IMR-90 (cell line): ENCODE measurements at regions not wholly inside any gene's neighbourhood (a gene's known extent, or its start where the extent isn't known, plus 50 kb on each side); places are given as distances from the start of the nearest gene placed in this dataset.

Experiments
- ATAC-seq: fragments of 200-7000 bp; cut with Tn5 transposase; 2 replicates; pipeline ENCODE4 v1.9.1; 2020; ENCODE audit warnings: low read depth, mild to moderate bottlenecking, moderate library complexity
- BruUV-seq: library from RNA; stranded (reverse); fragments of 400-500 nt; replicated peaks from 2 replicates; lab custom pipeline; 2021; lab: Mats Ljungman, UMichigan
- CTCF ChIA-PET: fragments of 300-600 bp; formaldehyde crosslinking; extraction: SDS; loops from one replicate; lab custom pipeline; 2021; ENCODE audit warnings: antibody characterized with exemption; lab: Yijun Ruan, JAX
- POLR2A ChIA-PET: fragments of 300-600 bp; sonication (Branson Sonifier 250); formaldehyde crosslinking; loops from one replicate; lab custom pipeline; 2022; ENCODE audit warnings: antibody characterized with exemption; ENCODE audit not compliant: unreplicated experiment; lab: Charles Lee
- DNase-seq: peaks from one replicate; pipeline ENCODE4 v3.0.0; 2013
- H2AFZ ChIP-seq: replicated peaks from 2 replicates; pipeline ENCODE3; 2013; ENCODE audit warnings: low read length, mild to moderate bottlenecking; ENCODE audit not compliant: poor library complexity
- H2AK5ac ChIP-seq: 2 replicates; pipeline ENCODE4 v1.6.1; 2013; ENCODE audit warnings: low read depth, low read length, inconsistent platforms
- H2AK9ac ChIP-seq: replicated peaks from 2 replicates; pipeline ENCODE3; 2013; ENCODE audit warnings: mild to moderate bottlenecking, low read depth, low read length, moderate library complexity; ENCODE audit not compliant: poor library complexity
- H2BK120ac ChIP-seq: 2 replicates; pipeline ENCODE4 v1.6.1; 2013; ENCODE audit warnings: low read depth, low read length, inconsistent platforms
- H2BK15ac ChIP-seq: 3 replicates; pipeline ENCODE4 v1.6.1; 2013; ENCODE audit warnings: low read depth, low read length, inconsistent platforms
- H2BK20ac ChIP-seq: 2 replicates; pipeline ENCODE4 v1.6.1; 2013; ENCODE audit warnings: low read depth, mild to moderate bottlenecking, inconsistent platforms, low read length, moderate library complexity
- H2BK5ac ChIP-seq: 2 replicates; pipeline ENCODE4 v1.6.1; 2013; ENCODE audit warnings: mild to moderate bottlenecking, low read depth, low read length, inconsistent platforms; ENCODE audit not compliant: poor library complexity, severe bottlenecking
- H3K14ac ChIP-seq: replicated peaks from 2 replicates; pipeline ENCODE4 v1.6.1; 2013; ENCODE audit warnings: low read depth, low read length, inconsistent platforms
- H3K18ac ChIP-seq: 2 replicates; pipeline ENCODE4 v1.6.1; 2013; ENCODE audit warnings: low read depth, low read length, control low read depth
- H3K23ac ChIP-seq: 2 replicates; pipeline ENCODE4 v1.6.1; 2013; ENCODE audit warnings: low read depth, low read length, inconsistent platforms
- H3K27ac ChIP-seq: 2 replicates; pipeline ENCODE4 v1.5.1; 2013; ENCODE audit warnings: mild to moderate bottlenecking, control low read depth, low read length; ENCODE audit not compliant: insufficient read depth
- H3K27me3 ChIP-seq: 2 replicates; pipeline ENCODE4 v1.6.1; 2013; ENCODE audit warnings: low read length; ENCODE audit not compliant: control insufficient read depth, insufficient read depth
- H3K36me3 ChIP-seq: 2 replicates; pipeline ENCODE4 v1.6.1; 2013; ENCODE audit warnings: low read length, mixed read lengths; ENCODE audit not compliant: control insufficient read depth, insufficient read depth
- H3K4ac ChIP-seq: 2 replicates; pipeline ENCODE4 v1.6.1; 2013; ENCODE audit warnings: low read depth, low read length, inconsistent platforms
- H3K4me1 ChIP-seq: 2 replicates; pipeline ENCODE4 v1.6.1; 2013; ENCODE audit warnings: low read length, mixed read lengths; ENCODE audit not compliant: control insufficient read depth, insufficient read depth
- H3K4me2 ChIP-seq: 2 replicates; pipeline ENCODE4 v1.6.1; 2013; ENCODE audit warnings: low read depth, mild to moderate bottlenecking, control low read depth, low read length, moderate library complexity
- H3K4me3 ChIP-seq: 2 replicates; pipeline ENCODE4 v1.5.1; 2013; ENCODE audit warnings: low read depth, mild to moderate bottlenecking, control low read depth, low read length, moderate library complexity; ENCODE audit not compliant: insufficient read depth
- H3K56ac ChIP-seq: 2 replicates; pipeline ENCODE4 v1.6.1; 2013; ENCODE audit warnings: low read length, inconsistent platforms; ENCODE audit not compliant: insufficient read depth; ENCODE audit errors: extremely low read depth
- H3K79me1 ChIP-seq, 2 experiments: 2 replicates each; pipeline ENCODE4 v1.6.1; 2013; ENCODE audit warnings: low read length in 2 of 2, inconsistent platforms in 1 of 2, low read depth in 1 of 2
- H3K9ac ChIP-seq: 2 replicates; pipeline ENCODE4 v1.6.1; 2013; ENCODE audit warnings: low read depth, low read length, control low read depth
- H3K9me1 ChIP-seq: 2 replicates; pipeline ENCODE4 v1.6.1; 2013; ENCODE audit warnings: low read length, inconsistent platforms; ENCODE audit not compliant: insufficient read depth
- H3K9me3 ChIP-seq: 2 replicates; pipeline ENCODE4 v1.6.1; 2013; ENCODE audit warnings: low read length; ENCODE audit not compliant: control insufficient read depth, insufficient read depth
- H4K20me1 ChIP-seq: 2 replicates; pipeline ENCODE4 v1.6.1; 2013; ENCODE audit warnings: low read length, inconsistent platforms; ENCODE audit not compliant: insufficient read depth
- H4K5ac ChIP-seq: 2 replicates; pipeline ENCODE4 v1.6.1; 2013; ENCODE audit warnings: mild to moderate bottlenecking, low read depth, low read length, control low read depth
- H4K8ac ChIP-seq, 2 experiments: 2 replicates each; pipeline ENCODE4 v1.6.1; 2013; ENCODE audit warnings: low read depth in 2 of 2, low read length in 2 of 2, control low read depth in 1 of 2, inconsistent platforms in 1 of 2
- H4K91ac ChIP-seq: 2 replicates; pipeline ENCODE4 v1.6.1; 2013; ENCODE audit warnings: low read depth, low read length, inconsistent platforms; ENCODE audit not compliant: insufficient read depth
- CTCF ChIP-seq: conservative IDR thresholded peaks from 2 replicates; pipeline ENCODE4 v1.5.1; 2012; ENCODE audit warnings: mild to moderate bottlenecking, low read depth, low read length, improper control_type of control experiment
- RCOR1 ChIP-seq: IDR thresholded peaks from 2 replicates; pipeline ENCODE4 v1.6.1; 2012; ENCODE audit warnings: mild to moderate bottlenecking, low read length, improper control_type of control experiment; ENCODE audit not compliant: insufficient replicate concordance
- RFX5 ChIP-seq: IDR thresholded peaks from 2 replicates; pipeline ENCODE4 v1.8.0; 2012; ENCODE audit warnings: low read depth, mild to moderate bottlenecking, low read length, moderate library complexity
- dilution Hi-C: fragments of 300-500 bp; cut with HindIII; formaldehyde crosslinking; loops from one replicate; pipeline ENCODE4 v1.14.3; 2018; ENCODE audit warnings: low sequenced_read_pairs; ENCODE audit not compliant: unreplicated experiment
- in situ Hi-C: fragments of 300-500 bp; cut with MboI; formaldehyde crosslinking; loops from 3 replicates; pipeline ENCODE4 v1.14.3; 2019; ENCODE audit warnings: low sequenced_read_pairs, inconsistent platforms, mixed read lengths
- intact Hi-C: fragments of 100-400 bp; cut with micrococcal nuclease; formaldehyde crosslinking; loops from 2 replicates; pipeline ENCODE4 v1.10.0; 2022

- no TSS peak for BruUV-seq
- POLR2A ChIA-PET: no interaction called here
- in situ Hi-C loops: no loop called here
These were observed 556.0 kb downstream of the OTOL1 start for GRCh38 chr3:162052636-162053035.

More at GRCh38 chr3:162052636-162053035, 556.0 kb downstream of the OTOL1 start:
- H3K4me1 ChIP-seq: no peaks in the 10 kb centered on the region
- TF ChIP-seq RFX5 (no peak), RCOR1 (no peak), CTCF (no peak)
- no peak overlapping the region for H4K5ac ChIP-seq
- H3K23ac ChIP-seq: no peak overlapping the region
- no peak overlapping the region for H2AK9ac ChIP-seq
- no peaks in the 10 kb centered on the region for H3K27me3 ChIP-seq
- no peaks in the 10 kb centered on the region for H3K79me1 ChIP-seq
- dilution Hi-C loops (no loop called here), intact Hi-C loops (no loop called here)
- H2BK5ac ChIP-seq: no peak overlapping the region
- no peak overlapping the region for H2BK120ac ChIP-seq
- no peak overlapping the region for H2AFZ ChIP-seq
- no peak overlapping the region for H2BK20ac ChIP-seq
- H3K4me3 ChIP-seq: no peak overlapping the region
- no peak overlapping the region for H2AK5ac ChIP-seq
- H3K4ac ChIP-seq: no peak overlapping the region
- H3K27ac ChIP-seq: no peak overlapping the region
- DNase-seq (peak; percentile 12), ATAC-seq (peak; percentile 27; the same call in 1 of the 2 replicates)
- no peak overlapping the region for H3K56ac ChIP-seq
- no peaks in the 10 kb centered on the region for H3K36me3 ChIP-seq
- no peaks in the 10 kb centered on the region for H3K9me1 ChIP-seq
- H3K14ac ChIP-seq: no peak overlapping the region
- CTCF ChIA-PET: no interaction called here
- H3K9ac ChIP-seq: no peak overlapping the region
- H4K91ac ChIP-seq: no peak overlapping the region
- no peaks in the 10 kb centered on the region for H3K9me3 ChIP-seq
- no peaks in the 10 kb centered on the region for H4K20me1 ChIP-seq
- H3K18ac ChIP-seq: no peak overlapping the region
- no peak overlapping the region for H4K8ac ChIP-seq
- H3K4me2 ChIP-seq: no peak overlapping the region
- no peak overlapping the region for H2BK15ac ChIP-seq
